Type B pancreatic cell (in vitro differentiated cells): ENCODE measurements at regions not wholly inside any gene's neighbourhood (a gene's known extent, or its start where the extent isn't known, plus 50 kb on each side); places are given as distances from the start of the nearest gene placed in this dataset.

Experiments
- DNase-seq: peaks from one replicate; pipeline ENCODE4 v3.0.0; 2021; ENCODE audit warnings: mixed read lengths; ENCODE audit not compliant: unreplicated experiment; ENCODE audit errors: extremely low spot score
- H3K27ac Mint-ChIP-seq: 2 replicates; pipeline ENCODE4 v1.8.0; 2021; ENCODE audit warnings: mild to moderate bottlenecking, mixed read lengths
- H3K27me3 Mint-ChIP-seq: 2 replicates; pipeline ENCODE4 v1.8.0; 2021; ENCODE audit warnings: mixed read lengths
- H3K36me3 Mint-ChIP-seq: 2 replicates; pipeline ENCODE4 v1.8.0; 2021; ENCODE audit warnings: mixed read lengths
- H3K4me1 Mint-ChIP-seq: one replicate; pipeline ENCODE4 v1.8.0; 2021; ENCODE audit warnings: mixed read lengths; ENCODE audit not compliant: unreplicated experiment
- H3K4me3 Mint-ChIP-seq: 2 replicates; pipeline ENCODE4 v1.8.0; 2021; ENCODE audit warnings: mild to moderate bottlenecking, mixed read lengths
- H3K9me3 Mint-ChIP-seq: 2 replicates; pipeline ENCODE4 v1.8.0; 2021; ENCODE audit warnings: mixed read lengths
- CTCF ChIP-seq: fragments of 200-600 bp; sonication (generic); conservative IDR thresholded peaks from 2 replicates; pipeline ENCODE4 v1.5.0; 2021; ENCODE audit warnings: antibody characterized with exemption, mild to moderate bottlenecking

- no peak for DNase-seq
- no peak overlapping the region for H3K27ac Mint-ChIP-seq
- no peaks in the 10 kb centered on the region for H3K27me3 Mint-ChIP-seq
- peaks cover 7% of the 10 kb centered on the region for H3K9me3 Mint-ChIP-seq
- TF ChIP-seq CTCF: no peak
- no peaks in the 10 kb centered on the region for H3K4me1 Mint-ChIP-seq
- no peaks in the 10 kb centered on the region for H3K36me3 Mint-ChIP-seq
- H3K4me3 Mint-ChIP-seq: no peak overlapping the region
Measured at GRCh38 chr22:47539374-47539773, 776.9 kb downstream of the TBC1D22A start.

- Mint-ChIP-seq H3K27ac (no peak overlapping the region), H3K4me1 (no peaks in the 10 kb centered on the region), H3K27me3 (no peaks in the 10 kb centered on the region), H3K36me3 (no peaks in the 10 kb centered on the region), H3K4me3 (no peak overlapping the region), H3K9me3 (peaks cover 11% of the 10 kb centered on the region)
- no peak for DNase-seq
- TF ChIP-seq CTCF: no peak
Measured at GRCh38 chr22:47535681-47536080, 773.2 kb downstream of the TBC1D22A start.

GRCh38 chr22:47534804-47535410, 772.5 kb downstream of the TBC1D22A start:
- Mint-ChIP-seq H3K36me3 (no peaks in the 10 kb centered on the region), H3K27ac (no peak overlapping the region), H3K27me3 (no peaks in the 10 kb centered on the region), H3K9me3 (peaks cover 11% of the 10 kb centered on the region), H3K4me1 (no peaks in the 10 kb centered on the region), H3K4me3 (no peak overlapping the region)
- no peak for DNase-seq
- TF ChIP-seq CTCF: no peak

GRCh38 chr22:47533961-47534803, 771.7 kb downstream of the TBC1D22A start:
- H3K9me3 Mint-ChIP-seq: peaks cover 10% of the 10 kb centered on the region
- H3K36me3 Mint-ChIP-seq: no peaks in the 10 kb centered on the region
- DNase-seq: no peak
- no peak overlapping the region for H3K4me3 Mint-ChIP-seq
- no peaks in the 10 kb centered on the region for H3K27me3 Mint-ChIP-seq
- no peaks in the 10 kb centered on the region for H3K4me1 Mint-ChIP-seq
- no peak for TF ChIP-seq CTCF
- no peak overlapping the region for H3K27ac Mint-ChIP-seq

GRCh38 chr22:47517062-47517461, 754.6 kb downstream of the TBC1D22A start:
- Mint-ChIP-seq H3K36me3 (no peaks in the 10 kb centered on the region), H3K27me3 (no peaks in the 10 kb centered on the region), H3K4me3 (no peak overlapping the region), H3K9me3 (no peaks in the 10 kb centered on the region), H3K27ac (no peak overlapping the region), H3K4me1 (no peaks in the 10 kb centered on the region)
- TF ChIP-seq CTCF: no peak
- DNase-seq: no peak
